ENCODE measurements at regions not wholly inside any gene's neighbourhood (a gene's known extent, or its start where the extent isn't known, plus 50 kb on each side); places are given as distances from the start of the nearest gene placed in this dataset.

DNA sequence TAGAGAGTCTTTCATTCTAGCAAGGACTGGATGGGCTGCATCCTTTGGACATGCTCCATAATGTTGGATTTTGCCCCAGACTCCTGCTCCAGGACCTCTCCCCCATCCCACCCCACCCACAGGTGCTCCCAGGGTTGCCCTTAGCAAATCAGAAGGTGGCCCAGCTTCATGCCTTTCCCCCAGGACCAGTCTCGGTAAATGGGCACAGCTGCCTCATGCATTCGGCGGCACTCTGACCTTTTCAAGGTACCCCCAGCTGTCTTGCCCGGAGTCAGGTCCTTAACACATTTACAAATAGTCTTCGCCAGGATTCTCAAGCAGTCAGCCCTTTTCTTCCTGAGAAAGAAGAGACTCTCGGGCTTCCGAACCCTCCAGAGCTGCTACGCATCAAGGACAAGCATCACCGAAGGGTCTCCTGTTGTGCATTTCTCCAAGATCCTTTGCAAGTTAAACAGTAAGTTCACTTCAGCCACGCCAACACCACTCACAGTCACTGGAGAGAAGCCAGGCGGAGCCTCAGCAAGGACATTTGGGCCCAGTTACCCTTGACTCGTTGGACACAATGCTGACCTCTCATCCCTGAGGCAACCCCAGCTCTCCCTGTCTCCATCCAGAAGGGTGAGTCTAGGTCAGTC lies 287.8 kb downstream of the FAM43A start:
- ATAC-seq, result no peak

DNA sequence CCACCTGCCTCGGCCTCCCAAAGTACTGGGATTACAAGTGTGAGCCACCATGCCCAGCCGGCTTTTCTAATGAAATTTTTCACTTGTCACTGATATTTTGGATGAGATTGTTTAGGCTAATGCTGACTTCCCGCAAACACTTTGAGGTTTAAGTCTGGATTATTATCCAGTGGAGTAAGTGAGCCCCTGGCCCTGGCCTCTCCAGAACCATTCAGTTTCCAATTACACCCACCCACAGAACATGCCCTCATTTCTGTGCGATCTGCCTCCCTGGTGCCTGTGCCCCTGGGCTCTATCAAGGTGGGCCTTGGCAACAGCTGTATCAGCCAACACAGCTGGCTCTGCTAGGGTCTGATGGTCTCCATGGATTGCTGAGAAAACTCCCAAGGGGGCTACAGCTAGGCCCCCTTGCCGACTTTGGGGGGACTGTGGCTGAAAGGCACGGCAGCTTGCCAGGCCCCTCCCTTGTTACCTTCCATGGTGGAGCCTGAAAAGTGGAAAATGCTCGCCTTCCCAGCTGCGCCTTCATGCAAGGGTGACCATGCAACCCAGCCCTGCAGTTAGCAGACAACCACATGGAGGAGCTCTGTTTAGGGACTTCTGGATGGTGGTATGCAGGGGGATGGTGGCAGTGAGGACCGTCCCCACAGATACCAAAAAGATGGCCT lies 288.9 kb downstream of the FAM43A start:
- ATAC-seq, result no peak

DNA sequence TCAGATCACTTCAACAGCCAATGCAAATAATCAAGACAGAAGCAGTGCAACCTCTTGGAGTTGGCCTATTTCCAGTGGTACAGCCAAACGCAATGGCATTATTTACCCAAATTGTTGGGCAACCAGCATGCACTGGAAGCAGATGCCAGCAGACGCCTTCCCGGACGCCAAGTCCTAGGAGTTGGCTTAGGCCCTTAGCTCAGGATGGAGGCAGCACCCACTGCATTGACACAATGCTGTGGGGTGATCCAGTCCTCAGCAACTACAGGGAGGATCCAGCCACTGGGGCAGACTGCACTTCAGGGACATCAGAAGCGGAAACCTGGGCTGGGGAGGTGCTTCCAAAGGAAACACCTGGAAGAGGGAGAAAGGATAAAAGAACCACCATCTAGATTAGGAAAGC lies 290.4 kb downstream of the FAM43A start:
- no peak for ATAC-seq

- ATAC-seq, result no peak
Measured at GRCh38 chr3:194976874-194977273, 291.2 kb downstream of the FAM43A start.

GRCh38 chr3:194977356-194977755 lies 291.7 kb downstream of the FAM43A start:
- ATAC-seq, result no peak

DNA sequence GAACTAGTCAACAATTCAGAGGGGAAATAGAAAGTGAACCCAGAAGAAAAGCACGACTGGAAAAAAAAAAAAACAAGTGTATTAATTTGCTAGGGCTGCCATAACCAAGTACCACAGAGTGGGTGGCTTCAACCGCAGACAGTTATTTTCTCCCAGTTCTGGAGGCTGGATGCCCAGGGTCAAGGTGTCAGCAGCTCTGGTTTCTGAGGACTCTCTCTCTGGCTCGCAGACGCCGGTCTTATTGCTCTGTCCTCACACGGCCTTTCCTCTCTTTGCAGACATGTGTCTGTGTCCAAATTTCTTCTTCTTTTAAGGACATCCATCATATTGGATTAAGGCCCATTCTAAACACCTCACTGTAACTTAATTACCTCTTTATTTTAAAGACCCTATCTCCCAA lies 291.8 kb downstream of the XXYLT1 start:
- no peak for ATAC-seq

- ATAC-seq, result no peak
Measured at GRCh38 chr3:194982472-194982871, 288.5 kb downstream of the XXYLT1 start.

- ATAC-seq, result no peak
Measured at GRCh38 chr3:194983121-194983520, 287.8 kb downstream of the XXYLT1 start.

- no peak for ATAC-seq
Measured at GRCh38 chr3:194983620-194984019, 287.3 kb downstream of the XXYLT1 start.

GRCh38 chr3:194984066-194984465 lies 286.9 kb downstream of the XXYLT1 start:
- no peak for ATAC-seq

- no peak for ATAC-seq
Measured at GRCh38 chr3:194984622-194985021, 286.3 kb downstream of the XXYLT1 start.

GRCh38 chr3:194985031-194985578 lies 285.9 kb downstream of the XXYLT1 start:
- no peak for ATAC-seq

DNA sequence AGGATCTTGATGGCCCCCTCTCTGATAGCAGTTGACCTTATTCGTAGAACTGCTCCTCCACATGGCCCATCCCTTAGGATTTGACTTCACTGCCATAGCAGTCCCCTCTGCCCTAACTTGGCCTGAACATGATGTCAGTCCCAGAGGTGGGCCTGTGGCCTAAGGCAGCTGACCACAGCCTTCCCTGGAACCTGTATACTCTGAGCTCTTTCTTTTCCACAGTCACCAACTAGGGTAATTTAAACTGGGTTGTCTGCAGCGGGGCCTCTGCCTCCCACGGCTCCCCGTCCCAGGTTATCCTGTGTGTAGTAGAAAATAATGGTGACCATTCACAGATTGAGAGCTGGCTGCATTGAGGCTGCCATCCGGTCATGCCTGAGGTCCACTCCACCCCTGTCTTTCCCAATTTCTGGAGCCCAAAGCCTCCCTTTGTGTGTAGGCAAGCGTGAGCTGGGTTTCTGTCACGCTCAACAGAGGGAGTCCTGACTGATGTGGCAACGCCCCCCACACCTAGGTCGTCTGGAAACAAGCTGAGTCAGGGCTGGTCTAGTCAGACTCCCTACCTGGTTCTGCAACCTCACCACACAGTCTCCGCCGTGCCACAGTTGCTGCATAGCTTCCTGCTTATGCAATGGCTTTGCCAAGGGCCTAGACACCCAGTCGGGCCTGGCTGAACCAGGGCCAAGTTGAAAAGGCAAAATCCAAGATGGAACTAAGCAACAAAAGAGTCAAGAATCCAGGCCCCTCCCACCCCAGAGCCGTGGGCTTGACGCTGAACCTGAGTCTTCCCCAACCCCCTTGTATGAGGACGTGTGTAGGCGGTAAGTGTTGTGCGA lies 284.5 kb downstream of the XXYLT1 start:
- no peak for ATAC-seq

DNA sequence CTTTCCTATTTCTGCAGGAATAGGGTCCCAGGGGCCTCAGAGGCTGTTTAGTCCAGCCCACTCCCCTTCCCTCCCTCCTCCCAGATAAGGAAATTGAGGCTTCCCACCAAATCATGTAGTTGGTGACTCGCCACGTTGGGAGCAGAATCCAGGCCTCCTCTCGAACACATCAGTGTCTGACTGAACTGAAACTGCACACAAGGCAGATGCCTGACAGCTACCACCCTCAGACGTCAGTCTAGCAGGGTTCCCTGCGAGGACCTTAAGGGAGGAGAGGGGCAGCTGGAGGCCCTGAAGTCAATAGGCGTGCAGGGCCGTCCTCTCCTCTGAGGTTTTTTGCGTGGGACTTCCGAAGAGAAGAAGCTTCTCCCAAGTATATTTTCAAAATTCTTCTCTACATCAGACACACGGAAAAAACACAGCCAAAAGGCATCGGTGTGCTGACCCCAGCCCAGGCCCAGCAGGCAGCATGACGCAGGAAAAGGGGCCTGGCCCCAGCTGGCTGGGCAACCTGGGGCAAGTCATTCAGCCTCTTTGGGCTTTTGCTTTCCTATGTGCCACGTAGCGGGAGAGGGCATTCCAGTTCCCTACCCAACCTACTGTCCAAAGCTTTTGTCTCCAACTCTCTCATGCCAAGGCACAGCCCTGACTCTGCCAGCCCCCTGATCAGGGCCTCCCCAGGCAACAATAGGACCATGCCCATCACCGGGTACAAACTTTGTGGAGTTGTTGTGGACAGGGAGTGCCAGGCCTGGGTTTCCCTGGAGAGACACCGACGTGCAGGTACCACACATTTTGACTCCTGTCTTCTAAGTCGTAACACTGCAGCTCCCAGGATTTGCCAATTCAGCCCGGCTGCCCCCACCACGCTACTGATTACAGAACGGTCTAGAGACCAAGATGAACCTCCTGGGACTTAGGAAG lies 283.1 kb downstream of the XXYLT1 start:
- ATAC-seq, result no peak

GRCh38 chr3:194988495-194989165 lies 282.3 kb downstream of the XXYLT1 start:
- ATAC-seq, result no peak

DNA sequence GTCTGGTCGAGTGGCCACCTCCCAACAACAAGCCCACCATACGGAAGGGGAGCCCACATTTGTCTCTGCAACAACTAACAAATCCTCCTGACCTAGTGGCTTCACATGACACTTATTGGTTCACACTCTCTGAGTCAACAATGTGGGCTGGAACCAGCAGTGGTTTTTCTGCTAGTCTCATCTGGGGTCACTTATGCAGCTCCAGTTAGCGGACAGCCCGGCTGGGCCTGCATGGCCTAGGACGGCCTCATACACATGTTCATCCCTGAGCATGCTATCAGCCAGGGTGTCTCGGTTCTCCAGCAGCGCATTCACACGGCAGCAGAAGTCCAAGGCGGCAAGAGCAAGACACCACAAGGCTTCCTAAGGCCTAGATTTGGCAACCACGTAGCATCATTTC lies 281.7 kb downstream of the XXYLT1 start:
- ATAC-seq, result no peak

GRCh38 chr3:194990454-194991337 lies 280.3 kb downstream of the XXYLT1 start:
- ATAC-seq, result no peak

DNA sequence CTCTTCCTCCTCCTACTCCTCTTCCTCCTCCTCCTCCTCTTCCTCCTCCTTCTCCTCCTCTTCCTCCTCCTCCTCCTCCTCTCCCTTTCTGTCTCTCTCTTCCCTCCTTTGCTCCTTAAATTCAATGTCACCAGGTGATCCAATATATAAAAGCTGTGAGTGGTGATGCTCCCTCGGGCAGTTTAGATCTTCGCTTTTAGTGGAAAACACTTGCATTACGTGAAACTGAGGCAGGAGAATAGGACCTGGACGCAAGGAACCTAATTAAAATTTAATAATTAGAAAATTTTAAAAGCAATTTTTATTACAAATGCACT lies 279.7 kb downstream of the XXYLT1 start:
- ATAC-seq, result no peak

GRCh38 chr3:194993896-194994295 lies 277.1 kb downstream of the XXYLT1 start:
- no peak for ATAC-seq

DNA sequence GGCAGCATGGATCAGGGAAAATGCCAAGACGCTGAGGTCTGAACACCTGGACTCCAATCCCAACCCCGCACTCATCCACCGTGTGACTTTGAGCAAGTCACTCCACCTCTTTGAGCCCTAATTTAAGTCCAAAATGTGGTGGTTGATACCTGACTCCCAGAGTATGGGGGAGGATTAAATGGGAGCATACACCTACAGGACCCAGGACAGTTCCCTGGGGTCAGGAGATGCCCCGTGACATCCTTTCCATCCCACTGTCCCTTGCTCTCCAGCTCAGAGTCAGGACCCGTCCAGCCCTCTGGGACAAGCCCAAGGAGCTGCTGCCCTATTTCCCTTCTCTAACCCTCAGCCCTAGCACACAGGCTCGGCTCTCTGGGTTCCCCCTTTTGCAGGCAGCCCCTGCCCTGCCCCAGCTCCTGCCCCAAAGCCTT lies 276.4 kb downstream of the XXYLT1 start:
- ATAC-seq, result no peak

DNA sequence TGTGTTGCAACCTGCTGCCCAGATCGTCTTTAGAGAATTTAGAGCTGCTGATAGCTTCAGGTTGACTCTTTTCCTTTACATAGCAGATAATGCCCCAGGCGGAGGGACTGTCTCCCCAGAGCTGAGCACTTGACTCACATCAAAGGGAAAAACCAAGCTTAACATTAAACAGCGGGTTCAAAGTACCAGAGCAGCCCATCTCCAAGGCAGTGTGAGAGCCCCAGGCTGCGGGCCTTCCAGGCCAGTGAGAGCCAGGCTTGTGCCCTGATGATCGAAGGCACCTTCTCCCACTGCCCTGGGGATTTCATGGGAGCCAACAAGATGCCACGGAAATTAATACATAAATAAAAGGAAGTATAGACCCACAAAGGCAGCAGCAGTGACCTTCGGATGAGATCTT lies 275.6 kb downstream of the XXYLT1 start:
- no peak for ATAC-seq

All from activated CD4-positive, CD25-positive, alpha-beta regulatory T cell treated with anti-CD3 and anti-CD28 coated beads, Interleukin-2, amount 50 U/mL, for 24 hours (primary cell).